ENCODE measurements at regions not wholly inside any gene's neighbourhood (a gene's known extent, or its start where the extent isn't known, plus 50 kb on each side); places are given as distances from the start of the nearest gene placed in this dataset.

GRCh38 chr3:78025916-78026315, 986.0 kb downstream of the ROBO2 start:
- in situ Hi-C loops (cut with HindIII; ENCODE audit: low pct_unique_long_range_greater_than_20kb, low sequenced_read_pairs) = no loop called here
- TF ChIP-seq JUND (IDR thresholded peaks at IDR 0.05; ENCODE audit: low read depth) = no peak

DNA sequence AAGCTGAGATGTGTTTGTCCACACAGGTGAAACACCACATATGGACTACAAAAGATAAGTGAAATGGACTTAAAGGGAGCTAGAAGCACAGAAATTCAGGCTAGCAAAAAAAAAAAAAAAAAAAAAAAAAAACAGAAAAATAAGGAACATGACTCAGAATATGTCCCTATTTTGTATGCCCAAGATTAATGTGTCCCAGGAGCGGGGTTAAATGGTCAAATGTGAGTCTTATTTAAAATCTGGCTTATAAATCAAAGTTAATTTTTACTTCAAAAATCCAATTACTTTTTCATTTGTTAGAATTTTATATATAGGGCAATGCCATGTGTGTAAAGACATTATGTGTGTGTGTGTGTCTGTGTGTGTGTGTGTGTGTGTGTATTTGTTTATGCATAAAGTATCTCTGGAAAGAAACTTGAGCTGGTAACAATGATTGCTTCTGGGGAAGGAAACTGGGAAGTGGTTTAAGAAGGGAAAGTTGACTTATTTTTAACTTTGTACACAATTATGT, 986.5 kb downstream of the ROBO2 start:
- in situ Hi-C loops (cut with HindIII; ENCODE audit: low pct_unique_long_range_greater_than_20kb, low sequenced_read_pairs) = no loop called here
- TF ChIP-seq JUND (IDR thresholded peaks at IDR 0.05; ENCODE audit: low read depth) = no peak
- DNase-seq (ENCODE audit: low read depth in 1 of 2, low spot score in 1 of 2) = no peak

More at GRCh38 chr3:78025916-78026315, 986.0 kb downstream of the ROBO2 start:
- DNase-seq (ENCODE audit: low read depth in 1 of 2, low spot score in 1 of 2) = no peak

DNA sequence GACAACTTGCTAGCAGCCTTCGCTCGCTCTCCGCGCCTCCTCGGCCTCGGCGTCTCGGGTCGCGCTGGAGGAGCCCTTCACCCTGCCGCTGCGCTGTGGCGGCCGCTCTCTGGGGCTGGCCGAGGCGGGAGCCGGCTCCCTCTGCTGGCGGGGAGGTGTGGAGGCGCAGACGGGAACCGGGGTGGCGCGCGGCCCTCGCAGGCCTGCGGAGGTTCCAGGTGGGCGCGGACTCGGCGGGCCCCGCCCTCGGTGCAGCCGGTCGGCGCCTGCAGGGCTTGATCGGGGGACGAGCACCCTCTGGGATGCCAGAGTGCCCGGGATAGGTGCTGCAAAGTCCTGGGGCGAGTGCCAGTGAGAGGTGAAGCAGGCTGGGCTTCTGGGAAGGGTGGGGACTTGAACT, 989.9 kb downstream of the ROBO2 start:
- no peak for DNase-seq (ENCODE audit: low read depth in 1 of 2, low spot score in 1 of 2)
- in situ Hi-C loops (cut with HindIII; ENCODE audit: low pct_unique_long_range_greater_than_20kb, low sequenced_read_pairs) = no loop called here
- no peak for TF ChIP-seq JUND (IDR thresholded peaks at IDR 0.05; ENCODE audit: low read depth)

DNA sequence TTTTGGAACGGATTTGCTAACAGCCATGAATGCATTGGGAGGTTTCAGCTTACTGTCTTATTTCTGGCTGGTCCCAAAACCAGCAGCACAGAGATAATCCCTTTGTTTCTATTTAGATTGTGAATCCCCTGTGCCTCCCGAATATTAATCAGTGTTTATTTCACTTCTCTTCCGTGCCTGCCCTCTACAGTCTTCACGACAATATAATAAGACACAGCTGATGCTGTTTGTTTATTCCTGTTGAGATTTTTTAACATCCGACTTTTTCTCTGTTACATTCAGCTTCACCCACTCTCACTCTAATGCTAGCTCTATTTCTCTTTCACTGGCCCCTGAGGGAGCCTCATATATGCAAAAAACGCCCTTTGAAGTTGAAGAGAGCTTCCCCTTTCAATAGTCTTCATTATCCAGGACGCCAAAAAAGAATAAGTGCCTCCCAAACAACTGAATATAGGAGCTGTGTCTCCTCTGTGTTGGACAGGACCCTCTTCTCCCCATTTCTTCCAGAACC, 995.3 kb downstream of the ROBO2 start:
- in situ Hi-C loops (cut with HindIII; ENCODE audit: low pct_unique_long_range_greater_than_20kb, low sequenced_read_pairs) = no loop called here
- DNase-seq (ENCODE audit: low read depth in 1 of 2, low spot score in 1 of 2) = no peak
- TF ChIP-seq JUND (IDR thresholded peaks at IDR 0.05; ENCODE audit: low read depth) = no peak

GRCh38 chr3:78041486-78041885, 1001.6 kb downstream of the ROBO2 start:
- TF ChIP-seq JUND (IDR thresholded peaks at IDR 0.05; ENCODE audit: low read depth) = no peak
- in situ Hi-C loops (cut with HindIII; ENCODE audit: low pct_unique_long_range_greater_than_20kb, low sequenced_read_pairs) = no loop called here
- DNase-seq (ENCODE audit: low read depth in 1 of 2, low spot score in 1 of 2) = no peak

GRCh38 chr3:78046566-78046965, 1006.7 kb downstream of the ROBO2 start:
- in situ Hi-C loops (cut with HindIII; ENCODE audit: low pct_unique_long_range_greater_than_20kb, low sequenced_read_pairs) = no loop called here
- no peak for DNase-seq (ENCODE audit: low read depth in 1 of 2, low spot score in 1 of 2)
- TF ChIP-seq JUND (IDR thresholded peaks at IDR 0.05; ENCODE audit: low read depth) = no peak

GRCh38 chr3:78048698-78049097, 1008.8 kb downstream of the ROBO2 start:
- in situ Hi-C loops (cut with HindIII; ENCODE audit: low pct_unique_long_range_greater_than_20kb, low sequenced_read_pairs) = no loop called here
- DNase-seq (ENCODE audit: low read depth in 1 of 2, low spot score in 1 of 2) = peak in 1 of 2 experiments; percentile 14
- no peak for TF ChIP-seq JUND (IDR thresholded peaks at IDR 0.05; ENCODE audit: low read depth)

DNA sequence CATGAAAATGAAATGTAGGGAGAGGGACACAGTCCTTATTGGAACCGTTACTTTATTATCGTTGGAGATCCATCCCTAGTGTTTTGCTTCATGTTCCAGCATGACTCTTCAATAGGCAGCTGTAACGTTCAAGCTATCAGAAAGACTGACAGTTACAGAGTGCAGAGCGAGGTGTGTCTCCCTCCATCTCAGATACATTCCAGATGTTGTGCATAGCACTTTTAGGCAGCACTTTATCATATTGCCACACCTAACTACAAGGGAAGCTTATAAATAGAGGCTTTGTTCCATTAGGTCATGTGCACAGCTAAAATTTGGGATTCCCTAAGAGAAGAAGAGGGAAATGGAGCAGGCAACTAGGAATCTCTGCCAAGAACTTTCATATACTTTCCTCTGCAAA, 1009.6 kb downstream of the ROBO2 start:
- no peak for TF ChIP-seq JUND (IDR thresholded peaks at IDR 0.05; ENCODE audit: low read depth)
- DNase-seq (ENCODE audit: low read depth in 1 of 2, low spot score in 1 of 2) = no peak
- in situ Hi-C loops (cut with HindIII; ENCODE audit: low pct_unique_long_range_greater_than_20kb, low sequenced_read_pairs) = no loop called here

GRCh38 chr3:78050276-78051065, 1010.6 kb downstream of the ROBO2 start:
- in situ Hi-C loops (cut with HindIII; ENCODE audit: low pct_unique_long_range_greater_than_20kb, low sequenced_read_pairs) = no loop called here
- TF ChIP-seq JUND (IDR thresholded peaks at IDR 0.05; ENCODE audit: low read depth) = no peak

GRCh38 chr3:78052746-78053145, 1012.8 kb downstream of the ROBO2 start:
- in situ Hi-C loops (cut with HindIII; ENCODE audit: low pct_unique_long_range_greater_than_20kb, low sequenced_read_pairs) = no loop called here
- TF ChIP-seq JUND (IDR thresholded peaks at IDR 0.05; ENCODE audit: low read depth) = no peak
- no peak for DNase-seq (ENCODE audit: low read depth in 1 of 2, low spot score in 1 of 2)

More at GRCh38 chr3:78050276-78051065, 1010.6 kb downstream of the ROBO2 start:
- no peak for DNase-seq (ENCODE audit: low read depth in 1 of 2, low spot score in 1 of 2)

GRCh38 chr3:78066287-78066686, 1026.4 kb downstream of the ROBO2 start:
- DNase-seq (ENCODE audit: low read depth in 1 of 2, low spot score in 1 of 2) = no peak
- in situ Hi-C loops (cut with HindIII; ENCODE audit: low pct_unique_long_range_greater_than_20kb, low sequenced_read_pairs) = no loop called here
- no peak for TF ChIP-seq JUND (IDR thresholded peaks at IDR 0.05; ENCODE audit: low read depth)

DNA sequence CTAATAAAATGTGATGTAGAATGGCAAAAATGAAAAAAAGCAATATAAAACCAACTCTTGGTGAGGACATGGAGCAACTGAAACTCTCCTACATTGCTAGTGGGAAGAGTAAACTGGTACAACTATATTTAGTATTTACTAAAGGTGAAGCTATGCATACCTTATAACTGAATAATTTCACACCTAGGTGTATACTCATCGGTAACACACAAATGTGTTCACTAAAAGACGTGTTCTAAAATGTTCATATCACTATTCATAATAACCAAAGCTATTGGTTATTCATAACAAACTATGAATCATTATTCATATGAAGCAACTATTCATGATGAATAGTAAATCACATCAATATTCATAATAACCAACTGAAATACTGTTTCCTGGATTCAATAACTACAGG, 1030.3 kb downstream of the ROBO2 start:
- in situ Hi-C loops (cut with HindIII; ENCODE audit: low pct_unique_long_range_greater_than_20kb, low sequenced_read_pairs) = no loop called here
- DNase-seq (ENCODE audit: low read depth in 1 of 2, low spot score in 1 of 2) = no peak
- TF ChIP-seq JUND (IDR thresholded peaks at IDR 0.05; ENCODE audit: low read depth) = no peak

DNA sequence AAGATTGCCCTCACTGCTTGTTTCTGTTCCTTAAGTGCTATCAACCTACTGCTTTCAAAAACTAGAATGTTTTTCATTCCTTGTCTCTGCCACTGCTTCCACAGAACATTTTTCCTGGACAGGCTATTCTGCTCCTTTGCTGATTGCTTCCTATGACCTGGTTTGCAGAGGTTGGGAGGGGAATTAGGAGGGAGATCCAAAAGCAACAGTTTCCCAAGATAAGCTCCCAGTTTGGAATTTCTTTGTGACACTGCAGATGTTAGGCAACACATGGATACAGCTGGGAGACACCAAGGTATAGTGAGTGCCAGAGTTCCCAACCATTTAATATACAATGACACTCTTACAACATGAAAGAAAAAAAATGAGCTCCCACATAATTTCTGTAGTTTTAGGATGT, 1036.5 kb downstream of the ROBO2 start:
- no peak for TF ChIP-seq JUND (IDR thresholded peaks at IDR 0.05; ENCODE audit: low read depth)
- no peak for DNase-seq (ENCODE audit: low read depth in 1 of 2, low spot score in 1 of 2)
- in situ Hi-C loops (cut with HindIII; ENCODE audit: low pct_unique_long_range_greater_than_20kb, low sequenced_read_pairs) = no loop called here
